GM23248 (cell line): ENCODE measurements at regions not wholly inside any gene's neighbourhood (a gene's known extent, or its start where the extent isn't known, plus 50 kb on each side); places are given as distances from the start of the nearest gene placed in this dataset.

Source experiments
- DNase-seq: peaks from one replicate; pipeline ENCODE4 v3.0.0-alpha.2; 2015
- H2AFZ ChIP-seq: fragments of 200-600 bp; sonication (generic); 2 replicates; pipeline ENCODE4 v1.6.1; 2016; ENCODE audit warnings: antibody characterized with exemption
- H3F3A ChIP-seq: fragments of 200-600 bp; sonication (generic); 2 replicates; pipeline ENCODE4 v1.6.1; 2016; ENCODE audit warnings: mild to moderate bottlenecking, antibody characterized with exemption, mixed run types; ENCODE audit not compliant: insufficient read depth
- H3K27ac ChIP-seq: fragments of 200-600 bp; sonication (generic); 2 replicates; pipeline ENCODE4 v1.5.1; 2016; ENCODE audit warnings: mild to moderate bottlenecking
- H3K27me3 ChIP-seq: fragments of 200-600 bp; sonication (generic); replicated peaks from 2 replicates; pipeline ENCODE4 v1.6.1; 2016; ENCODE audit warnings: mild to moderate bottlenecking; ENCODE audit not compliant: insufficient read depth
- H3K36me3 ChIP-seq: fragments of 200-600 bp; sonication (generic); 2 replicates; pipeline ENCODE4 v1.6.1; 2016; ENCODE audit warnings: low read depth, mild to moderate bottlenecking
- H3K4me1 ChIP-seq: fragments of 200-600 bp; sonication (generic); 2 replicates; pipeline ENCODE4 v1.6.1; 2016; ENCODE audit warnings: mild to moderate bottlenecking; ENCODE audit not compliant: insufficient read depth
- H3K4me2 ChIP-seq: fragments of 200-600 bp; sonication (generic); one replicate; pipeline ENCODE4 v1.6.1; 2016; ENCODE audit warnings: mild to moderate bottlenecking; ENCODE audit not compliant: unreplicated experiment
- H3K4me3 ChIP-seq: fragments of 200-600 bp; sonication (generic); 2 replicates; pipeline ENCODE4 v1.5.1; 2016; ENCODE audit warnings: mild to moderate bottlenecking
- H3K79me2 ChIP-seq: fragments of 200-600 bp; sonication (generic); 2 replicates; pipeline ENCODE4 v1.6.1; 2016; ENCODE audit warnings: mild to moderate bottlenecking; ENCODE audit not compliant: insufficient read depth
- H3K9ac ChIP-seq: fragments of 200-600 bp; sonication (generic); 2 replicates; pipeline ENCODE4 v1.6.1; 2016; ENCODE audit warnings: mild to moderate bottlenecking
- H3K9me2 ChIP-seq: fragments of 200-600 bp; sonication (generic); 2 replicates; pipeline ENCODE4 v1.6.1; 2016; ENCODE audit warnings: mixed run types, mild to moderate bottlenecking, moderate library complexity; ENCODE audit not compliant: insufficient read depth
- H3K9me3 ChIP-seq: fragments of 200-600 bp; sonication (generic); one replicate; pipeline ENCODE4 v1.6.1; 2017; ENCODE audit warnings: low read depth
- H4K20me1 ChIP-seq: fragments of 200-600 bp; sonication (generic); 2 replicates; pipeline ENCODE4 v1.6.0; 2016; ENCODE audit not compliant: insufficient read depth
- EZH2 ChIP-seq: fragments of 200-600 bp; sonication (generic); IDR thresholded peaks from 2 replicates; pipeline ENCODE4 v1.6.1; 2018; ENCODE audit warnings: antibody characterized with exemption, mild to moderate bottlenecking; ENCODE audit not compliant: insufficient read depth, poor library complexity, severe bottlenecking
- EZH2phosphoT487 ChIP-seq: fragments of 200-600 bp; sonication (generic); IDR thresholded peaks from 2 replicates; pipeline ENCODE4 v1.6.1; 2018; ENCODE audit warnings: antibody characterized with exemption, moderate library complexity, mild to moderate bottlenecking, low read depth; ENCODE audit not compliant: insufficient read depth
- WGBS, 2 experiments: methylation state at CpG; one replicate each; pipeline ENCODE4 v1.1.6; 2015 to 2017; ENCODE audit warnings: low lambda C conversion rate in 2 of 2, low coverage in 1 of 2; ENCODE audit errors: missing lambda C conversion rate in 2 of 2; 5-methylcytosine and 5-hydroxymethylcytosine counted together
- in situ Hi-C: fragments of 300-500 bp; cut with MboI; formaldehyde crosslinking; loops from 2 replicates; pipeline ENCODE4 v1.15.0; 2020

DNA sequence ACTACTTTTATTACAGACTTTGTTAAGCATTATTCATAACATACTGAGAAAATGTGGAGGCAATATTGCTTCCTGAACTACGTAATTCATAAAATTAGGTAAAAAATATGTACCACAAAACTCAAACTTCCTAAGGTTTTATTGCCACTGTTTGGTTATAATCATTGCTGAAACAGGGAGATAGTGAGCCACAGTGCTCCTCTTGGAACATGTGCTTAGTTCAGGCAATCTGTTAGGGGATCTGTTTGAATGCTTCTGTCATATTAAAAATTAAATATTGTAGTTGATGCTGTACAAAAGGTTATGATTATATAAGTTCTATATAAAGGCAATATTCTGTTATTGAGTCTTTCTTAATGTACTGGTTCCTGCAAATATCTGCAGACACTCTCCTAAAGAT is 480.7 kb downstream of the GRXCR1 start:
- Histone ChIP-seq H3K27ac (no peak overlapping the region), H3K36me3 (no peaks in the 10 kb centered on the region), H3K9ac (no peak overlapping the region), H3K9me3 (no peaks in the 10 kb centered on the region), H3K4me2 (no peak overlapping the region), H4K20me1 (no peaks in the 10 kb centered on the region), H3F3A (no peaks in the 10 kb centered on the region), H2AFZ (no peak overlapping the region), H3K9me2 (no peaks in the 10 kb centered on the region), H3K4me1 (no peaks in the 10 kb centered on the region), H3K79me2 (no peaks in the 10 kb centered on the region), H3K27me3 (no peaks in the 10 kb centered on the region), H3K4me3 (no peak overlapping the region)
- in situ Hi-C loops, result no loop called here
- WGBS, 2 experiments, result 41 to 58% methylated on average over 1 of the region's 1 CpG
- no peak for DNase-seq
- TF ChIP-seq EZH2 (no peak), EZH2phosphoT487 (no peak)

DNA sequence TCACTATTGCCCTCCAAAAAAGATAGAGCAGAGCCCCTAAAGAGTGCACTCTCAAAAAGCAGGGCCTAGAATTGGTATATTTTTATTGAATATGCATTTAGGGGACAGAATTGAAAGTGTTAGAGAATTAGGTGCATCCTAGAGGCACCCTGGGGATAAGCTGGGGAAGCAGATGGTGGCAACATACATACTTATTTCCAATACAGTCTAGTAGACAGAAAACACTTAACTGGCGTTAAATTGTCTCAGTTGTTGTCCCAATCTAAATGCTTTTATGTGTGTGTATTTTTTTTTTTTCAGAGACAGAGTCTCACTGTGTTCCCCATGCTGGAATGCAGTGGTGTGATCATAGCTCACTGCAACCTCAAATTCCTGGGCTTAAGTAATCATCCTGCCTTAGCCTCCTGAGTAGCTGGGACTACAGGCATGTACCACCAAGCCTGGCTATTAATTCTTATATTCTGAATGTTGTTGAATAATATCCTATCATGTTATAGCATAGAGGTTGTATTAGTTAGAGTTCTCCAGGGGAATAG is 481.8 kb downstream of the GRXCR1 start:
- Histone ChIP-seq H3F3A (no peaks in the 10 kb centered on the region), H2AFZ (no peak overlapping the region), H3K9me2 (no peaks in the 10 kb centered on the region), H3K4me2 (no peak overlapping the region), H3K79me2 (no peaks in the 10 kb centered on the region), H3K9me3 (no peaks in the 10 kb centered on the region), H4K20me1 (no peaks in the 10 kb centered on the region), H3K27ac (no peak overlapping the region), H3K4me3 (no peak overlapping the region), H3K36me3 (no peaks in the 10 kb centered on the region), H3K27me3 (no peaks in the 10 kb centered on the region), H3K9ac (no peak overlapping the region), H3K4me1 (no peaks in the 10 kb centered on the region)
- in situ Hi-C loops, result no loop called here
- DNase-seq, result no peak
- WGBS, 2 experiments, result 33 to 52% methylated on average over 1 of the region's 1 CpG
- TF ChIP-seq EZH2phosphoT487 (no peak), EZH2 (no peak)

DNA sequence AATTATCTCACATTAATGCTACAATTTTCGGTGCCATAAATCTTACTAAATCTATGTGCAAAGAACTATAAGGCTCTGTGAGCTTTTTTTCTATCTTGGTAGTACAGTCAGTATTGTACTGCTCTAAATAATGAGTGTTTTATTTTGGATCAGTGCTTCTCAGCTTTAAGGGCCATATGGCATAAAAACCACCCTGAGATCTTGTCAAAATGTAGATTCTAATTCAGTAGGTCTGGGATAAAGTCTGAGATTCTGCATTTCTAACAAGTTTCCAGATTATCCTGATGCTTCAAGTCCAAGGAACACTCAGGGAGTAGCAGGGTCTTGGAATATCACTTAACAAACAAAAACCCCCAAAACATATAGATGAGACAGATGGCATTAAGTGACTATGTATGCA is 486.5 kb downstream of the GRXCR1 start:
- in situ Hi-C loops, result no loop called here
- H4K20me1 ChIP-seq, result no peaks in the 10 kb centered on the region

DNA sequence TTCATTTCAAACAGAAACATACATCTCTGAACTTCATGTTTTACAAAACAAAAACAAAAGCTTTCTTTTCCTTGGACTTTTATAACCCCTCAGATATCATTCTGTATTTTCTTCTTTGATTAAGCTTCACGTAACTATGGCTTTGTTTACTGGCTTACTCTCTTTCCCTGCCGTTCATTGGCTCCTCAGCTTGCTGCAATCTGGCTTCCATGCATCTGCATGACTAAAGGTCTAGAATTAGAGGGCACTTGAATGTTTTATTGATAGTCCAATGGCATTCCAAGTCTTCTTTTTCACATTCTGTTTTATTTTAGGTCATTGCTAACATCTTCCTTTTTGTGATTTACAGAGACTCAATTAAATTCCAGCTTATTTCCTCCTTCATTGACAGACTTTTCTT is 487.6 kb downstream of the GRXCR1 start:
- TF ChIP-seq EZH2 (no peak), EZH2phosphoT487 (no peak)
- in situ Hi-C loops, result no loop called here
- H3K79me2 ChIP-seq, result no peaks in the 10 kb centered on the region

More for the DNA sequence above, 486.5 kb downstream of the GRXCR1 start:
- Histone ChIP-seq H3K9me2 (no peaks in the 10 kb centered on the region), H3K36me3 (no peaks in the 10 kb centered on the region), H3K9me3 (no peaks in the 10 kb centered on the region), H3K4me2 (no peak overlapping the region), H3F3A (no peaks in the 10 kb centered on the region), H3K79me2 (no peaks in the 10 kb centered on the region), H3K4me1 (no peaks in the 10 kb centered on the region), H3K4me3 (no peak overlapping the region), H3K27ac (no peak overlapping the region), H3K9ac (no peak overlapping the region), H2AFZ (no peak overlapping the region), H3K27me3 (no peaks in the 10 kb centered on the region)
- TF ChIP-seq EZH2 (no peak), EZH2phosphoT487 (no peak)
- 21 to 32% methylated on average over 1 of the region's 1 CpG for WGBS, 2 experiments
- no peak for DNase-seq

DNA sequence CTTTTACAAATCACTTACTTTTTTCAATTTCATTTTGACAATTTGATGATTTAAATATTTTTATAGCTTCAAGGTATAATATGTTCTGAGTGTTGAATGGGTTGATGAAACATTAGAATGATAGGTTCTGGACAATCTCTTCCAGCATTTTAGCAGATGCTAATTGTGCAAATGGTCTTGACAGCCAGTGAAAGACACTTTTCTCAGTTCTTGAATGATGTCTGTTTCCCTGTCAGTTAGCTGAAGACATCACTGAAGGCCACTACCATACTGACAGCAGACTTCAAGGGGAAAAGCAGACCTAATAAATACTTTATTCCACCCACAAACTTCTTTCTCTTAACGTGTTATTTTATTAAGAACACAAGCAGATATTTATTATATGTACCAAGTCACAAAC is 498.6 kb downstream of the GRXCR1 start:
- Histone ChIP-seq H3K9ac (no peak overlapping the region), H3K27me3 (no peaks in the 10 kb centered on the region), H4K20me1 (no peaks in the 10 kb centered on the region), H3K4me2 (no peak overlapping the region), H3K9me2 (no peaks in the 10 kb centered on the region; the same call in 1 of the 2 replicates), H3K36me3 (no peaks in the 10 kb centered on the region), H3K4me3 (no peak overlapping the region), H3F3A (no peaks in the 10 kb centered on the region), H3K79me2 (no peaks in the 10 kb centered on the region), H3K4me1 (no peaks in the 10 kb centered on the region), H3K27ac (no peak overlapping the region), H3K9me3 (no peaks in the 10 kb centered on the region), H2AFZ (no peak overlapping the region)
- in situ Hi-C loops, result no loop called here
- TF ChIP-seq EZH2phosphoT487 (no peak), EZH2 (no peak)
- no peak for DNase-seq
- 6% methylated on average over 1 of the region's 1 CpG for WGBS, 2 experiments

More for the DNA sequence above, 487.6 kb downstream of the GRXCR1 start:
- H2AFZ ChIP-seq, result peak overlapping the region; percentile 16; the same call in 1 of the 2 replicates
- H3K9ac ChIP-seq, result no peak overlapping the region
- no peaks in the 10 kb centered on the region for H3K9me3 ChIP-seq
- no peak overlapping the region for H3K4me3 ChIP-seq
- no peaks in the 10 kb centered on the region for H3F3A ChIP-seq
- no peak overlapping the region for H3K4me2 ChIP-seq
- DNase-seq, result peak; percentile 3
- no peaks in the 10 kb centered on the region for H4K20me1 ChIP-seq
- no peaks in the 10 kb centered on the region for H3K27me3 ChIP-seq
- H3K4me1 ChIP-seq, result no peaks in the 10 kb centered on the region
- WGBS, 2 experiments, result 32 to 44% methylated on average over 2 of the region's 2 CpGs
- H3K36me3 ChIP-seq, result no peaks in the 10 kb centered on the region
- no peak overlapping the region for H3K27ac ChIP-seq
- no peaks in the 10 kb centered on the region for H3K9me2 ChIP-seq
